Muscle layer of colon (tissue), 2 donors: ENCODE measurements at regions not wholly inside any gene's neighbourhood (a gene's known extent, or its start where the extent isn't known, plus 50 kb on each side); places are given as distances from the start of the nearest gene placed in this dataset.
"Not testable (repeated sequence)": the region's sequence is repeated elsewhere in the genome, so short reads cannot be mapped to it uniquely, and the experiment has no call there.

Source experiments
- H3K27ac ChIP-seq: one replicate; pipeline ENCODE4 v1.7.0; 2013; ENCODE audit warnings: low read depth, mild to moderate bottlenecking, low read length, moderate library complexity
- H3K27me3 ChIP-seq, 2 donors: one replicate each; pipeline ENCODE4 v1.7.0; 2013; ENCODE audit warnings: low read length in 2 of 2, mild to moderate bottlenecking in 2 of 2; ENCODE audit not compliant: insufficient read depth in 2 of 2, control insufficient read depth in 1 of 2
- H3K36me3 ChIP-seq: one replicate; pipeline ENCODE4 v1.7.0; 2013; ENCODE audit warnings: mild to moderate bottlenecking, low read length; ENCODE audit not compliant: insufficient read depth
- H3K4me1 ChIP-seq: one replicate; pipeline ENCODE4 v1.7.0; 2013; ENCODE audit warnings: mild to moderate bottlenecking, low read length; ENCODE audit not compliant: insufficient read depth
- H3K4me3 ChIP-seq, 2 donors: one replicate each; pipeline ENCODE4 v1.7.0; 2013; ENCODE audit warnings: low read length in 2 of 2, low read depth in 1 of 2, mild to moderate bottlenecking in 1 of 2, moderate library complexity in 1 of 2
- H3K9ac ChIP-seq: one replicate; pipeline ENCODE4 v1.7.0; 2013; ENCODE audit warnings: low read length
- H3K9me3 ChIP-seq: one replicate; pipeline ENCODE4 v1.7.0; 2013; ENCODE audit warnings: mild to moderate bottlenecking, low read length
- donor health status: abdominal sarcoma.
- donor health status: Adenocarcinoma of cecum.

DNA sequence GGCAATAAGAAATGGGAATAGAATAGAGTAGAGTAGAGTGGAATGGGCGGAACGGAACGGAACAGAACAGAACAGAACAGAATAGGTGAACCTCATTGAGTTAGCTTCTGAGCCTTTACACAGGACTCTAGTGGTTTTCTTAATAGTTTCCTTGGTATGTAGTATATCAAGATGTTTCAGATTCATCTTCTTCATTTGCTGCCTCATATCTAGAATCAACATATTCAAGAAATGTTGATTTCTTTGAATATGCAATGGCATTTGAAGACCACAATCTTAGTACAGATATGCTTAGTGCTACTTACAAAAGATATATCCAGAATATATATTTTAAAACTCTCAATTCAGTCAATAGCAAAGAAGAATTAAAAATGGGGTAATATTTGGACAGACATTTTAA is 133.8 kb downstream of the TSEN15 start:
- Histone ChIP-seq H3K27ac (no peak overlapping the region), H3K27me3 (no peaks in the 10 kb centered on the region), H3K36me3 (no peaks in the 10 kb centered on the region), H3K9me3 (no peaks in the 10 kb centered on the region), H3K4me1 (no peaks in the 10 kb centered on the region), H3K4me3 (no peak overlapping the region), H3K9ac (no peak overlapping the region)

DNA sequence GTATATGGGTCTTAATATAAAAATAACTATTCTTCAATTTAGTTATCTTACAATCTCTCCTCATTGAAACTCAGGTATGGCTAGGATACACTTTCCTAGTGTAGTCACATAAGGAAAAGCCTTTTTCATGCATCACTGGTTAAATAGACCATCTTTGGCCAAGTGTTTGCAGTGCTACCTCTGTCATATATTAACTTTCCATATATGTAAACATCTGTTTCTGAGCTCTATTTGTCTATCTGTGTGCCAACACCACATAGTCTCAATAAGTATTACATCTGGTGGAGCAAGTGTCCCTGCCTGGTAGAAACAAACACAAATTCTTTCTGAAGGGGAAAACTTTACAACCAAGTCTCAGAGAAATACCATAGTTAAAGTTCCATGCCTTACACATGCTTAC is 134.6 kb downstream of the TSEN15 start:
- no peaks in the 10 kb centered on the region for H3K9me3 ChIP-seq
- H3K27me3 ChIP-seq, result no peaks in the 10 kb centered on the region
- no peak overlapping the region for H3K9ac ChIP-seq
- H3K27ac ChIP-seq, result no peak overlapping the region
- no peak overlapping the region for H3K4me3 ChIP-seq
- H3K36me3 ChIP-seq, result no peaks in the 10 kb centered on the region
- peaks cover 6% of the 10 kb centered on the region for H3K4me1 ChIP-seq

DNA sequence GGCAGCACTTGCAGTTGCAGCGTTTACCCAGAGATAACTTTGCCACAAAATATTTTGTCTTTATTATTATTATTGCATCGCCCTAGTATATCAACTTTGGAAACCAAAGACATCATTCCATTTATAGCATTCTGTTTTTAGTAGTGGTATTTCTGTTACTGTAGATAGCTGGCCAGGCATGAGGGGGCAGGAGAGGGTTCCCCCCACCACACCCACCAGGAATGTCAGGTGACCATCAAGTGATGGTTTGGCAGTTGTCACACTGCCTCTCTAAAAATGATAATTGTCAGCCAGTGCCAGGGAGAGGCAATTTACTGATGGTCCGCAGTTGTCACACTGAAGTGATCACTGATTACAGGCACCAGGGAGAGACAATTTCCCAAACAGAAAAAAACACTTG is 135.6 kb downstream of the TSEN15 start:
- Histone ChIP-seq H3K27ac (no peak overlapping the region), H3K36me3 (no peaks in the 10 kb centered on the region), H3K4me1 (peaks cover 7% of the 10 kb centered on the region), H3K9me3 (no peaks in the 10 kb centered on the region), H3K27me3 (no peaks in the 10 kb centered on the region), H3K4me3 (no peak overlapping the region), H3K9ac (no peak overlapping the region)

DNA sequence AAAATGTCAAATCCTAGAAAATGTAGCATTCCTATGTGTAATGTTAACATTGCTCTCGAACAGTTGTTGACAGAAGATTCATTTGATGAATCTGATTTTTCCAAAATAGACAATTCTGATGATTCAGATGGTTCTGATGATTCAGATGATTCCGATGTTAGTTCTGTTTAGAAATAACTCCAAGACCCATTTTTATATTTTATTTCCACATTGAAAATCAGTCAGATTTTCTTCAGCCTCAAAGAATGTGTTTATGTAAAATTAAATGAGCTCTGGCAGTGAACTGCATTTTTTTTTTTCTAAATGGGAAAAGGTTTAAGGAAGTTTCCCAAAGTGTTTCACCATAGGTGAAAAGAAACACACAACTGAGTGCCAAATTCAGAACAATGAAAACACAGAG is 136.5 kb downstream of the TSEN15 start:
- Histone ChIP-seq H3K4me3 (no peak overlapping the region), H3K4me1 (peaks cover 7% of the 10 kb centered on the region), H3K27ac (no peak overlapping the region)

GRCh38 chr1:184189361-184189760 is 137.8 kb downstream of the TSEN15 start:
- peaks cover 7% of the 10 kb centered on the region for H3K4me1 ChIP-seq
- no peaks in the 10 kb centered on the region for H3K36me3 ChIP-seq
- H3K9ac ChIP-seq, result no peak overlapping the region
- no peak overlapping the region for H3K4me3 ChIP-seq
- no peak overlapping the region for H3K27ac ChIP-seq
- no peaks in the 10 kb centered on the region for H3K9me3 ChIP-seq
- H3K27me3 ChIP-seq, result no peaks in the 10 kb centered on the region

More for the DNA sequence above, 136.5 kb downstream of the TSEN15 start:
- Histone ChIP-seq H3K27me3 (no peaks in the 10 kb centered on the region), H3K36me3 (no peaks in the 10 kb centered on the region), H3K9ac (no peak overlapping the region), H3K9me3 (no peaks in the 10 kb centered on the region)

DNA sequence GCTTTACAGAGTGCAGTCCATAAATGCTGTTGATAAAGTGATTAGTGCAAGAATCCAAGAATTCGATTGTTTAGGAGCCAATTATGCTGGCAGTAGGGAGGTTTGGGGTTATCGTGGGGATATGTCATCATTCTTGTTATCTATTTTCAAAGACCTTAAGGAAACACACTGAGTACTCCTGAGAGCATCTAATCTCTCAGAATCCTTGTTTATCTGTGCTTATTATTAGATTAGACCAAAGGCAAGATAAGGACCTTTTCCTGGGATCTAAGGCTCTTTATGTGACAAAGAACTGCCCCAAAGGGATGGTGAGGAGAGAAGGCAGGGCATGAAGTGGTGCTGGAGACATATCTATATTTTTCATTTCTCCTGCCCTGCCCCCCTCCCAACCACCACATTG is 139.1 kb downstream of the TSEN15 start:
- H3K36me3 ChIP-seq, result no peaks in the 10 kb centered on the region
- H3K4me3 ChIP-seq, result no peak overlapping the region
- H3K9ac ChIP-seq, result no peak overlapping the region
- no peak overlapping the region for H3K27ac ChIP-seq
- H3K9me3 ChIP-seq, result no peaks in the 10 kb centered on the region
- peaks cover 7% of the 10 kb centered on the region for H3K4me1 ChIP-seq
- no peaks in the 10 kb centered on the region for H3K27me3 ChIP-seq

GRCh38 chr1:184191181-184191621 is 139.7 kb downstream of the TSEN15 start:
- Histone ChIP-seq H3K27ac (no peak overlapping the region), H3K27me3 (no peaks in the 10 kb centered on the region), H3K36me3 (no peaks in the 10 kb centered on the region), H3K9me3 (no peaks in the 10 kb centered on the region), H3K9ac (no peak overlapping the region), H3K4me3 (no peak overlapping the region), H3K4me1 (peaks cover 7% of the 10 kb centered on the region)

DNA sequence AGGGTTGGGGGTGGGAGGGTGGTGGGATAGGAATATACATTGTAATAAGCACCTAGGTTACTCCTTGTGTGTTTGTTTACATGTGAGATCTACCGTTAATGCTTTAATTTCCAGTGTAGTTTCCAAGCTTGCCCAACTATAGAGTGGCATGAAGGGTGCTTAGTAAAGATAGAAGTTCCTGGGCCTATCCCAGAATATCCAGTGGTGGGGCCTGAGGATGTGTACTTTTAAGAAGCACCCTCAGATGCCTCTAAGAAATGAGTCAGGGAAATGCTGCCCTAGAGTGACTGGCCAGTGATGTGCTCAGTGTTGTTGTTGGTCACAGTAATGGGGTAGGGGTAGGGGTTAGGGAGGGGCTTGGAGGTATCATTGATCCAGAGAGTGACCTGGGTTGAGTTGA is 141.3 kb downstream of the TSEN15 start:
- Histone ChIP-seq H3K4me3 (no peak overlapping the region), H3K27ac (no peak overlapping the region), H3K27me3 (no peaks in the 10 kb centered on the region), H3K9me3 (no peaks in the 10 kb centered on the region), H3K36me3 (no peaks in the 10 kb centered on the region), H3K9ac (no peak overlapping the region), H3K4me1 (peaks cover 7% of the 10 kb centered on the region)

- H3K4me3 ChIP-seq, result no peak overlapping the region
- no peak overlapping the region for H3K9ac ChIP-seq
- H3K36me3 ChIP-seq, result no peaks in the 10 kb centered on the region
- no peaks in the 10 kb centered on the region for H3K9me3 ChIP-seq
- H3K27me3 ChIP-seq, result no peaks in the 10 kb centered on the region
- H3K27ac ChIP-seq, result no peak overlapping the region
- H3K4me1 ChIP-seq, result peaks cover 7% of the 10 kb centered on the region
These were observed 141.9 kb downstream of the TSEN15 start for GRCh38 chr1:184193451-184193850.

GRCh38 chr1:184194236-184194635 is 142.7 kb downstream of the TSEN15 start:
- H3K36me3 ChIP-seq, result no peaks in the 10 kb centered on the region
- H3K27ac ChIP-seq, result no peak overlapping the region
- no peak overlapping the region for H3K9ac ChIP-seq
- no peaks in the 10 kb centered on the region for H3K27me3 ChIP-seq
- no peaks in the 10 kb centered on the region for H3K9me3 ChIP-seq
- H3K4me1 ChIP-seq, result peaks cover 7% of the 10 kb centered on the region
- no peak overlapping the region for H3K4me3 ChIP-seq

- H3K9ac ChIP-seq, H3K27me3 ChIP-seq, H3K4me3 ChIP-seq, H3K36me3 ChIP-seq, H3K4me1 ChIP-seq, H3K27ac ChIP-seq, H3K9me3 ChIP-seq: not testable (repeated sequence)
These were observed 144.2 kb downstream of the TSEN15 start for GRCh38 chr1:184195722-184196121.

DNA sequence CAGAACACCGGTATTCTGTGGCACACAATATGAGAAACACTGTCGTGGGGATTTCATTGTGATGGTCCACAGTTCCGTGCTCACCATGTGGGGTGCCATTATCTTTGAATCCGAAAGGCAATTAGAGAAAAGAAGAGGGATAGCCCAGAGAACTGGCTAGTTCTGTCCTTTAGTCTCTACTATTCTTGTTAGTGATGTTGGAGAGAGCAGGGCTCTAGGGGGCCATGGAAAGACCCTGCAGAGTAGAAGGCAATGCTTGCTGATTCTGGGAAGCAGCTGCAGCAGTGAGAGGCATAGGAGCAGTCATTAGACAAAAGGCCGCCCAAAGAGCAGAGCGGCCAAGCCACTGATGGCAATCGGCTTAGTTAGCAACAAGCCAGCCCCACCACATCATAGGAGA is 146.3 kb downstream of the TSEN15 start:
- Histone ChIP-seq H3K27me3 (no peaks in the 10 kb centered on the region), H3K27ac (no peak overlapping the region), H3K4me1 (no peaks in the 10 kb centered on the region), H3K4me3 (no peak overlapping the region), H3K36me3 (no peaks in the 10 kb centered on the region), H3K9ac (no peak overlapping the region), H3K9me3 (no peaks in the 10 kb centered on the region)
